ENCODE measurements at regions not wholly inside any gene's neighbourhood (a gene's known extent, or its start where the extent isn't known, plus 50 kb on each side); places are given as distances from the start of the nearest gene placed in this dataset.

DNA sequence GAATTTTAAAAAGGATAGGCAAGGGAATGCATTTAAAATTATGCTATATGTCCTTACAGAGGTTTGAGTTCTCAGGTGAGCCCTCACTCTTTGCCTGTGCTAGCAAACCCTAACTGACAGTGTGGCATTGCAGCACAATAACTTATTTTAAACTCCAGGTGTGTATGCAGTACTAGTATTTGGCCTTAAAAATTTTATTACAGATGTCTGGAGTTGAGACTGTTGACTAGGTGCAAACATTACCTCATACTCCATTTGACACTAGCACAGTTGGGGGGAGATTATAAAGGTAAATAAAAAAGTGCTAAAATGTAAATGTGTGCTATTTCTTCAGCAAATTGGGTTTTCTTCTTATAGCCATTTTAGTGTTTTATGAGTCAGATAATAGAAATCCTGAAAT is 407.7 kb downstream of the SH3GL2 start:
- ATAC-seq (no peak), DNase-seq (ENCODE audit: extremely low read depth in 1 of 4, low spot score in 3 of 4) (no peak), FAIRE-seq (no peak)
- in situ Hi-C loops (cut with MboI) (no loop called here), intact Hi-C loops (cut with micrococcal nuclease) (no loop called here)
- Histone ChIP-seq H3K9me1 (ENCODE audit: control insufficient read depth, insufficient read depth, low read length) (no peaks in the 10 kb centered on the region), H3K79me2 (ENCODE audit: control insufficient read depth, insufficient read depth, low read length) (no peaks in the 10 kb centered on the region), H3K4me1 (replicated peaks in 1 of 2; ENCODE audit: control insufficient read depth in 2 of 2, insufficient read depth in 2 of 2, low read length in 2 of 2) (no peaks in the 10 kb centered on the region), H3K9ac (ENCODE audit: insufficient read depth in 1 of 2, low read depth in 2 of 2, low read length in 2 of 2) (no peak overlapping the region), H3K9me3 (replicated peaks; ENCODE audit: control insufficient read depth, insufficient read depth, low read depth, low read length) (no peaks in the 10 kb centered on the region), H3K27me3 (ENCODE audit: control insufficient read depth in 2 of 2, insufficient read depth in 2 of 2, low read length in 2 of 2) (no peaks in the 10 kb centered on the region), H4K20me1 (replicated peaks; ENCODE audit: control insufficient read depth, insufficient read depth, low read length) (no peaks in the 10 kb centered on the region), H3K36me3 (ENCODE audit: control insufficient read depth, insufficient read depth, low read length) (no peaks in the 10 kb centered on the region), H3K4me2 (ENCODE audit: insufficient read depth, low read length) (no peak overlapping the region), H3K27ac (ENCODE audit: extremely low read depth, low read depth, low read length) (no peak overlapping the region), H2AFZ (ENCODE audit: low read depth, low read length) (no peak overlapping the region), H3K4me3 (no peak overlapping the region)
- TF ChIP-seq MAZ (CRISPR knock-in tag; conservative IDR thresholded peaks at IDR 0.05 in 1 of 2, IDR thresholded peaks at IDR 0.05 in 1 of 2) (no peak), ARID3B (CRISPR knock-in tag; IDR thresholded peaks at IDR 0.05; ENCODE audit: borderline replicate concordance) (no peak), RAD21 (CRISPR knock-in tag; conservative IDR thresholded peaks at IDR 0.05 in 1 of 2, IDR thresholded peaks at IDR 0.05 in 1 of 2) (no peak), ZNF324 (CRISPR knock-in tag; IDR thresholded peaks at IDR 0.05) (no peak)
- TF ChIP-seq, protein P1, sequence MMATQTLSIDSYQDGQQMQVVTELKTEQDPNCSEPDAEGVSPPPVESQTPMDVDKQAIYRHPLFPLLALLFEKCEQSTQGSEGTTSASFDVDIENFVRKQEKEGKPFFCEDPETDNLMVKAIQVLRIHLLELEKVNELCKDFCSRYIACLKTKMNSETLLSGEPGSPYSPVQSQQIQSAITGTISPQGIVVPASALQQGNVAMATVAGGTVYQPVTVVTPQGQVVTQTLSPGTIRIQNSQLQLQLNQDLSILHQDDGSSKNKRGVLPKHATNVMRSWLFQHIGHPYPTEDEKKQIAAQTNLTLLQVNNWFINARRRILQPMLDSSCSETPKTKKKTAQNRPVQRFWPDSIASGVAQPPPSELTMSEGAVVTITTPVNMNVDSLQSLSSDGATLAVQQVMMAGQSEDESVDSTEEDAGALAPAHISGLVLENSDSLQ (IDR thresholded peaks at IDR 0.05), result no peak
- no TSS peak for BruUV-seq (replicated peaks)
- ChIA-PET POLR2A (no interaction called here), CTCF (ENCODE audit: low intra/inter-chr PET ratio) (no interaction called here)

All from K562 (cell line).